Activated CD8-positive, alpha-beta memory T cell treated with anti-CD3 and anti-CD28 coated beads, Interleukin-2, amount 50 U/mL, for 4 hours (primary cell): ENCODE measurements at regions not wholly inside any gene's neighbourhood (a gene's known extent, or its start where the extent isn't known, plus 50 kb on each side); places are given as distances from the start of the nearest gene placed in this dataset.

Experiments used
- DNase-seq: peaks from one replicate; pipeline ENCODE4 v3.0.0-alpha.2; 2020

DNA sequence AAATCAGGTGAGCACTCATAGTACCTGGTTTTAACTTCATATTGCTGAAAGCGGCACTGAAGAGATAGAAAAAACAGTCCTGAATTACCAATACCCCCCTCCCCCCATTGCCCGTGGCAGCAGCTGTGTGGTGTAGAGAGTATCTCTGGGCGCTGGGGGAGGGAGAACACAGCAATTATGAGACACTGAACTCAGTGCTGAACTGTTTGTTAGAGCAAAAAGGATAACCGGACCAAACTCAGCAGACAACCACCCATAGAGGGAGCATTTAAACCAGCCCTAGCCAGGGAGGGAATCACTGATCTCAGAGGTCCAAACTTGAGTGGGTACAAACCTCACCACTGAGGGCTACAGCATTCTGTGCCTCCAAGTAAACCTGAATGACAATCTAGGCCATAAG is 457.4 kb upstream of the TEX13C start:
- no peak for DNase-seq

DNA sequence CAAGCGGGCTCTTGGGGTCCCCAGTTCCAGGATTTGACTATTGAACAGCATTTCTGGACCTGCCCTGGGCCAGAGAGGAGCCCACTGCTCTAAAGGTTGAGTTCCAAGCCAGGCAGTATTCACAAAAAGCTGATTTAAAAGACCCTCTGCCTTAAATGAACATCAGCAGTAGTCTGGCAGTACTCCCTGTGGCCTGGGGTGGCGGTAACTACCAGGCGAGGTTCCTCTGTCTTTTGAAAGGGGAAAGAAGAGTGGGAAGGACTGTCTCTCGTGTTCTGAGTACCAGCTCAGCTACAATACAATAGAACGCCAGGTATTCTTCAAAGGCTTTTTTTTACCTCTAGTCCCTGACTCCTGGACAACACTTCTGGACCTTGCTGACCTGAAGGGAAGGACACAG is 456.4 kb upstream of the TEX13C start:
- no peak for DNase-seq

- no peak for DNase-seq
Measured at GRCh38 chrX:124887572-124887971, 432.1 kb upstream of the TEX13C start.

DNA sequence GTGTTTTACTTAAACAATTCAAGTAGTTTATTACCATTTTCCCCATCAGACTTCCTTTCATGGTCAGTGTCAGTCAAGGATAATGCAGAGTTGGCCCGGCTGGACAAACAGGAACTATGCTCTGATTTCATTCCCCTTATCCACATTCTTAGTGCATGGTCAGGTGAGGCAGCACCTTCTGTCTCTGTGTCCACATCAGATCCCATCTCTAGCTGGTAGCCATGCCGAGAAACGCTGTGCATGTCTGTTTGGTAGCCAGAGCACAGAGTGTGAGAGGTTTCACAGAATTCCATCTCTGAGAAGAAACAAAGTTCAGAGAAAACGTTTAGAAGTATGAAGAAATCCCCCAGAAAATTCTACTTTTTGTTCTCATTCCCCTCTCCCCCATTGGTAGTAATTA is 423.7 kb upstream of the TEX13C start:
- DNase-seq: no peak

DNA sequence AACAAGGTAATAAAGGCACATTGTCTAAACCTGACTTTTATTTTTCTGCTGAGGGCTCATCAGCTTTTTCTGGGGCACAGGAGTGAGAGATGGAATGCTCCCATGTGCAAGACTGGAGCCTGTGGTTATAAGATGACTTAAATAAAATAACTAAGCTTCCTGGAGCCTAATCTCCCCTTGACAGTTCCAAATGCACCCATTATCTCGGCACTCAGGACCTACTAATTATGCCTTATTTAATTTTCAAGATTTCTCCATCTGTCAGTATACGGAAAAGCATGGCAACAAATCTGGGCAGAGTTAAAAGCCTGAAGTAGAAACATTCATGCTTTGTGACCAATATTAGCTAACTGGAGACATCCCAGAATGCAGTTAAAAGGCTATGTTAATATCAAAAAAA is 416.7 kb upstream of the TEX13C start:
- DNase-seq: no peak

GRCh38 chrX:124910611-124911010 is 409.1 kb upstream of the TEX13C start:
- no peak for DNase-seq

- DNase-seq: no peak
Measured at GRCh38 chrX:124917011-124917410, 402.7 kb upstream of the TEX13C start.

GRCh38 chrX:124925681-124926080 is 394.0 kb upstream of the TEX13C start:
- DNase-seq: no peak

DNA sequence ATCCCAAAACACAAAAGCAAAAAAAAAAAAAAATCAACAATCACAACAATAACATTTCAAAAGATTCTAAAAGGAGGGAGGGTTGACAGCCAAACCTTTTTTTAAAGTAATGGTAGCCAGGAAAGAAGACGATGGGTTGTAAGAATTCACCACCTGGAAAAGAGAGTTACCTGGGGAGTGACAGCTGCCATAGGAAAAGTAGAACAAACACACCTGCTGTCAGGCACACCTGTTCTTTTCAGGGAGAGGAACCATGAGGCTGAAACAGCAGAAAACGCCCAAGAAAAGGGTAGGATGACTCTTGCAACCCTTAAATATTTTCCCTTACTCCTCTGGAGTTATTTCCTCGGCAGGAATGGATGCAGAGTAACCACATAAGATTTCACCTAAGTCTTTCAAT is 388.4 kb upstream of the TEX13C start:
- DNase-seq: no peak

- no peak for DNase-seq
Measured at GRCh38 chrX:124931958-124932357, 387.7 kb upstream of the TEX13C start.

- no peak for DNase-seq
Measured at GRCh38 chrX:124938715-124939114, 381.0 kb upstream of the TEX13C start.

DNA sequence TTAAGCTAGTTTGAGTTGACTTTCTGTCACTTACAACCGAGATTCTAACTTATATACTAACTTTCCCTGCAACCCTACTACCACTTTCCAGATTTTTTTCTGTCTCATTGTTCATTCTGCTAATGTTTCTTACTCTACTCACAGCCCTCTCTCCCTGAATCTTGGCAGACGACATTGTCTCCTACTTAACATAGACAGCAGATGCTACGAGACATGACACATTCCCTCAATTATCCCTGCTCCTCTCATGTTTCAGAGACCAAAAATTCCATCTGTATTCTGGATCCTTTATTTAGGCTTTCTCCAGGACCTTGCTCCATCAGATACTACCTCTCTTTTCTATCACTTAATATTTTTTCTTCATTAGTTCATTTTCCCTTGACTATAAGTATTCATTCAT is 379.1 kb upstream of the TEX13C start:
- DNase-seq: no peak

DNA sequence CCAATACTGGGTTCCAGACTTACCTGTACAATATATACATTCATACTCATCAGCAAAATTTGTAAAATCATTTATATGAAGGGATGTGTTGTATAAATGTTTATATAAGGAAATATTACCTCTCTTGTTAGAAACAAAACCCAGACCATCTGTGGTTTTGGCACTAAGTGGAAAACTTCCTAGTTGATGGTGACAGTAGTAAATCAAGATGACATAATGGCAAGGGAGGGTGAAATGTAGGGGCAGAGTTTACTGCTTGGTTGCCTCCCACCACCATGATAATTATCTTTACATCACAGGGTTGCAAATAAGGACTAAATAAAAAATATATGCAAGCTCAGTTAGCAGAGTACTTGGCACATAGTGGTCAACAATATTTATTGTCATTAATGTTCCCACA is 365.3 kb upstream of the TEX13C start:
- no peak for DNase-seq

- DNase-seq: no peak
Measured at GRCh38 chrX:124960454-124960853, 359.2 kb upstream of the TEX13C start.

- no peak for DNase-seq
Measured at GRCh38 chrX:124963717-124964116, 356.0 kb upstream of the TEX13C start, which contains the start of gene TENM1. TENM1 (minus strand) TSS chrX:124963817.

GRCh38 chrX:124975456-124975855 is 344.2 kb upstream of the TEX13C start:
- no peak for DNase-seq

GRCh38 chrX:124981420-124981819 is 338.3 kb upstream of the TEX13C start:
- no peak for DNase-seq

DNA sequence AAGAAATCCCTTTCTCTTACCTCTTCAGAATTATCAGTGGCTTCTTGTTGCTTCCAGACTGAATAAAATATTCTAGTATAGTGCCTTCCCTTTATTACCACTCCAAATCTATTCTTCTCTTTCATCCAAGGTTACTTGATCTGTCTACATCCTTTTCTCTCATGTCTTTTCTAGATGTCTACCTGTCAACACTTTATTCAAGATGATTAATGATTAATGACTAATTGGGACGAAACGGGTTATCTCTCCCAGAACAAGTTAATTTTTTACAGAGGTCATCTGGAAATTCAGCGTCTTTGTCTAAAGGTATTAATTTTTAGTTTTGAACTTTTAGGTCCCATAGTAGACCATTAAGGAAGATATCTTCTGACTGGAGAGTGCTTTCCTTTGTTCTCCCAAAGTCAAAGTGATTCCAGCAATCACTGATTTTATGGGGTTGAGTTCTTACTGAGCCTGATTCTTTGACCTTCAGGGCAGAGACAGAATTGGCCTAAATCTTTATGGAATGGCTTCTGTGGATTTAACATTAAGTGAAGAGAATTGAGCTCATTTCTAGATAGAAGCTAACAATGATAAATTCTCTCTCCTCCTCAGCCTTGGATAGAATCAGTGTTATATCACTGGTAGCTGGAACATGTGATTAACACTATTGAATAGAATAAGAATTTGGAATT is 335.4 kb upstream of the TEX13C start:
- DNase-seq: no peak

- DNase-seq: no peak
Measured at GRCh38 chrX:124986284-124986683, 333.4 kb upstream of the TEX13C start.

DNA sequence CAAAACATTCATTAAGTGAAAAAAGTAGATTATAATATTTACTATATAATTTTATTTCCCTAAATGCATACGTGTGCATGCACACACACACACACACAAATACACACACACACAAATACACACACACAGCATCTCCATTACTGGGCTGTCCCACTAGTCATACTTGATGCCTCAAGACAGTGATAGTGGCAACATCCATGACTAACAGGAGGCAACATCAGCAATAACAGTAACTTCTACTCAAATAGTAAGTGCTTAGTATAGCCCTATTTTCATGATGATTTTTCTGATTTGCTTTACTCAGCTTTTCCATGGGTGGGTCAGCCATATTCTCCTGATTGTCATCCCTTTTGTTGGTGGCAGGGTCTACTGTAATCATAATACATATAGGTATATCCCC is 325.9 kb upstream of the TEX13C start:
- DNase-seq: no peak

DNA sequence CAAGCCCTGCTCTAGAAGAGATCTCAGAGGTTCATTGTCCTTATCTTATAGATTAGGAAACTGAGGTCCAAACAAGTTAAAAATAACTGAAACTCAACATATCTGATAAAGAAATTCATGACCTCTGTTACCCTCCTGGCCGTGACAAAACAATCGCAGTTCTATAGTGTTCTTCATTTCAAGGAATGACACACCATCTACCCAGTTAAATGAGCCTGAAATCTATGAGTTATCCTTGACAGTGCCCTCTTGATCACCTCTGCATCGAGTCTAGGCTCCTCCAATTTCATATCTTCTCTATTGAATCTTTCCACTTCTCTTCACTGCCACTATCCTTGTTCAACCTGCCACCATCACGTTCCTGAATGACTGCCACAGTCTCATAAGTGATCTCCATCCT is 325.3 kb upstream of the TEX13C start:
- DNase-seq: no peak

DNA sequence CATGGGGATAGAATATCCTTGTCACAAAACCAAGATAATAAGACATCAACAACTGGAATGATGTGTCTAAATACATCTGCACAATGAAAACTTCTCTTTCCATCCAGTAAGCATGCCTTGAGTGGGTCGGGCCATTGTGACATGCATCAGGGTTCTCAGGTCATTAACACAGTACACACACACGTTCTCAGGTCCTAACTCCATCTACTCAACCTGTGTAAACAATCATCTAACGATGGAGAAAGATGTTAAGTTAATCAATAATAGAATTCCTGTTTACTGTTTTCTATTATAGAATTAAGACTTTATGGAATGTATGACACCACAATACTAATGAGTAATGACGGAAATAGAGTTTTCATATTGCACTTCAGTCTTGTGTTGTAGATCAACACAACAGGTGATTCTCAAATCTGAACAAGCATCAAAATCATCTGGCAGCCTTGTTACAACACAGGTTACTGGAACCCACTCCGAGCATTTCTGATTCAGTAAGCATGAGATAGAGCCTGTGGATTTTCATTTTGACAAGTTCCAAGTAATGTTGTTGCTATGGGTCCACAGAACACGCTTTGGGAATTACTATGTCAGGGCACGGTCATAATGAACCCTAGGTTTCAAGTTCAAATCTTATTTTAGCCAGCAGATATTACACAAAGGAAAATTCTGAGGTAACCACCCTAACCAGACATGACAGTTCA is 315.8 kb upstream of the TEX13C start:
- DNase-seq: no peak

DNA sequence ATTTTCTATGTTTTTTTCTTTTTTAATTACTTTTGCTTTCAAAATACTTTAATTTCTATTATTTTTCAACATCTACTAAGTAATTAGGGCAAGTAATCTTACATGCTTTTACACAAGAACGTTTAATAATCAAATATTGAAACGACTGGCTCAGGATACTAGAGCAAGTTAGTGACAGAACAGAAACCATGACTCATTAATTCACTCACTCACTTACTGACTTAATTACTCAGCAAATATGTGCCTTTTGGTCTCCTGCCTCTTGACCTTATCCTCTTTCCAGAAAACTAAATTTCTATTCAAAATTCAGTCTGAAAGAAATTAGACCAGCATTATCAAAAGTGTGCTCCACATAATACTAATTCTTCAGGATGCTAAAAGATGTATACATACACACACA is 314.9 kb upstream of the TEX13C start:
- no peak for DNase-seq

DNA sequence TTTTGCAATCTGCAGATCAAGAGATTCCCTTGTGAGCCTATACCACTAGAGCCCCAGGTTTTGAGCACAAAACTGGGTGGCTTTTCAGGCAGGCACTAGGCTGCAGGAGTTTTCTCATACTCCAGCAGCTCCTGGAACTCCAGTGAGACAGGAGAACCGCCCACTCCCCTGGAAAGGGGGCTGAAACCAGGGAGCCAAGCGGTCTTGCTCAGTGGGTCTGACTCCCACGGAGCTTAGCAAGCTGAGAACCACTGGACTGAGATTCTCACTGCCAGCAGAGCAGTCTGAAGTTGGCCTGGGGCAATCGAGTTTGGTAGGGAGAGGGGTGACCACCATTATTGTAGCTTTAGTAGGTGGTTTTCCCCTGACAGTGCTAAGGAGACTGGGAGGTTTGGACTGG is 313.8 kb upstream of the TEX13C start:
- no peak for DNase-seq

- no peak for DNase-seq
Measured at GRCh38 chrX:125006704-125007103, 313.0 kb upstream of the TEX13C start.
